ENCODE measurements at regions not wholly inside any gene's neighbourhood (a gene's known extent, or its start where the extent isn't known, plus 50 kb on each side); places are given as distances from the start of the nearest gene placed in this dataset.
A peak's percentile ranks its signal among the peaks of the same experiment; 100 is the strongest.
"Not testable (repeated sequence)": the region's sequence is repeated elsewhere in the genome, so short reads cannot be mapped to it uniquely, and the experiment has no call there.

GRCh38 chr7:124208173-124208572 is 175.3 kb upstream of the TMEM229A start:
- no peak for DNase-seq

GRCh38 chr7:124205526-124205925 is 172.7 kb upstream of the TMEM229A start:
- no peak for DNase-seq

- no peak for DNase-seq
These were observed 169.7 kb upstream of the TMEM229A start for GRCh38 chr7:124202546-124202945.

GRCh38 chr7:124201768-124202349 is 169.0 kb upstream of the TMEM229A start:
- DNase-seq: no peak

DNA sequence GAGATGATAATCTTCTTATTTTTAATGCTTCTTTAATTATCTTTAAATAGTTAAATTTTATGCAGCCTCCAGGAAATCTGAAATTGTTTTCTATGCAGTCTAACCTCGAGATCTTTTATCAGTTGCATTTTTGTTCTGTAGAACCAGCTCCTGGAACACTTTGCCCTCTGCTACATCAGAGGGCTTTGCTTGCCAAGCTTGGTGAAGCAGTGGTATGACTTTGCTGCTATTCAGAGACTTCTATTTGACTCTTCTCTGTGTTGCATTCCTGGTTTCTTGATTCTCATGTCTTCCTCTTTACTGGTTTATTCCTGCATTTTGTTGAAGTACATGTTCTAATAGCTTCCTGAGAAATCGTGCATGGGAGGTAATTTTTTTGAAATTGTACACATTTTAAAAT is 163.7 kb upstream of the TMEM229A start:
- no peak for DNase-seq

- no peak for DNase-seq
These were observed 160.0 kb upstream of the TMEM229A start for GRCh38 chr7:124192885-124193284.

DNA sequence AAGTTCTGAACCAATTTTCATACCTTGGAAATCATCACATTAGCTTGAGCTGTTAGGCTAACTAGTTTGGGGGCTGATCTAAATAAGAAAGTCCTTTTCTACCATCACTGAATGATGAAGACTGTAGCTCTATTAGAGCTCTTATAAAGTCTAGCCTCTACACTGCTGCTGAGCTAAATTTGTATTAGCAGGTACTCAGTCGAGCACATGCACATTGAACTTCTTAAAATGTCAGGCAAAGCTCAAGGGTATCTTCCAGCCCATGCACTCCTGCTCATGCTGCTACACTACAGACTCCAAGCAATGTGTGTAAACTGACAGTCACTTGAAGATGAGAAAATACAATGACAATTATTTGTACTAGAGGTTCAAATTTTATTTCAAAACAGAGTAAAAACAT is 158.8 kb upstream of the TMEM229A start:
- DNase-seq: no peak

DNA sequence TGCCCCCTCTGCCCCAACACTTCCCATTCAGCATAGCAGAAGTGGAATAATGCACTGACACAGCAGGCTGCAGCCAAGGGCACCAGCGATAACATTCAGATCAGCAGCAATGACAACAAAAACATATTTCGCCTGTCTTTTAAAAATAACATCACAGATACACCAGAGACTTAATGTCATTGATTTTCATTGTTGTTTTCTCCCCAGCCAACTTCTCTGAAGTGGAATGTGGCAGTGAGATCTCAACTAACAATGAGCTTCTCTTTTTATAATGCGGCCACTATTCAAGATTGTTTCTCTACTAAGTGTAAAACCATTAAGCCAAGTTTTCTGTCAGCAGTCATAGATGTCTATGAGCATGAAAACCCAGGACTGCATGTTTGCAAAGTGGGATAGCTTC is 158.2 kb upstream of the TMEM229A start:
- no peak for DNase-seq

- DNase-seq: no peak
These were observed 155.7 kb upstream of the TMEM229A start for GRCh38 chr7:124188576-124188975.

GRCh38 chr7:124187962-124188361 is 155.1 kb upstream of the TMEM229A start:
- DNase-seq: no peak

DNA sequence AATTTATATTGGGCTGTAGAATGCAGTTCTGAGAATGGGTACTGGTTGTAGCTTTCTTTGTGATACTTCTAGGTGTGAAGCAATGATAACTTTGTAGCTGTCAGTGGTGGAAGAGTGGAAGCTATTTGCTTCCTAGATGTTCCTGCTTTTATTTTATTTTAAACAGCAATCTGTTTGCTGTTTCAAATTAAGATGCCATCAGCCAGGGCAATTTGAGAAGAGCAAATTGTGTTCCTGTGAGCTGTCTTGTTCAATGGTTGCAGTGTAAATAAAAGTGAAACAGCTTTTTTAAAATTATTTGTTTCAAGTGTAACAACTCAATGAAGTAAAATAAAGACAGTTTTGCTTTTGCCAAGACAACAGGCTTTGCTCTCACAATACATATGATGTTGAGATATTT is 150.8 kb upstream of the TMEM229A start:
- no peak for DNase-seq

DNA sequence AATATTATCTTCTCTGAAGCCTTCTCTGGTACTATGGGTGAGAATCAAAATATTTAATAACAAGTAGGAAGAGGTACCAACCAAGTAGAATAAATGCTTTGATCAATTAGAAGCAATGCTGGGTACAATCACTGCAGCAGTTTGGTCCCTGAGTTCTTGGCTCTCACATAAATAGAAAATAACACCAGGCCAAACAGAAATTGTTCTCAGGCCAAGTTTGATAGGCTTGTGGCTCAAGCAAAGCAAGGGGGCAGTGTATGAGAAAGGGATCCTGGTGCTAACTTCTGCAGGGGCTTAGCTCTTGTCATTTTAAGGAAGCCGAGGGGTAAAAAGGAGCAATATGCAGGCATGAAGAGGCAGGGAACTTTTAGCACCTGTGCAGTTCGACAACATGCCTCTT is 146.8 kb upstream of the TMEM229A start:
- no peak for DNase-seq

DNA sequence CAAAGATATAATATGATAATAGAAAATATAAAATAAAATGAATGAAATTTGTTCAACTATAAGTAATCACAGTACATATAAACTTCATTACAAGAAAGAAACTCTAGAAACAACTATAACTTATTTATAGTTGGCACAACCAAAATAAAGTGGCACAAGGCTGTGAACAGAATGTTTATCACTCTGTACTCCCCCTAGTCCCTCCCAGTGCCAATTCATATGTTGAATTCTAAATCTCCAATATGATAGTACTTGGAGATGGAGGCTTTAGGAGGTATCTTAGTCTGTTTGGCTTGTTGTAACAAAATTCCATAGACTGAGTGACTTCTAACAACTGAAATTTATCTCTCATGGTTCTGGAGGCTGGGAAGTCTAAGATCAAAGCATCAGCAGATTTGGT is 145.0 kb upstream of the TMEM229A start:
- no peak for DNase-seq

GRCh38 chr7:124171812-124172211 is 138.9 kb upstream of the TMEM229A start:
- DNase-seq: not testable (repeated sequence)

DNA sequence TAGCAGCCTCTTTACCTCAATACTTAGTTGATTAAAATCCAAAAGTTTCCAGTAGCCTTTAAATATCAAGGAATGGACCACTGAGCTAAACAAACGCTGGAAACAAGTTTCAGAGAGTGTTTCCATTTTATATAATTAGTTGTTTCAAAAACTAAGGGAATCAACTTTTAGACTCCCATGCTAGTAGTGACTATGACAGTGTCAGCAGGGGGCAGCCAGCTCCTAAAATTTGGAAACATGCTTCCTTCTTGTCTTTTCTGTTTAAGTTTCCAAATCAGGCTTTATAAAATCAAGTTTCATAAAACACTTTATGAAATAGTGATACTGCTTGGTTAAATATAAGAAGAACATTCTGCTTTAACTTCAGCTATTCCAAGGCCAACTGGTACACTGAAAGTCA is 138.2 kb upstream of the TMEM229A start:
- no peak for DNase-seq

DNA sequence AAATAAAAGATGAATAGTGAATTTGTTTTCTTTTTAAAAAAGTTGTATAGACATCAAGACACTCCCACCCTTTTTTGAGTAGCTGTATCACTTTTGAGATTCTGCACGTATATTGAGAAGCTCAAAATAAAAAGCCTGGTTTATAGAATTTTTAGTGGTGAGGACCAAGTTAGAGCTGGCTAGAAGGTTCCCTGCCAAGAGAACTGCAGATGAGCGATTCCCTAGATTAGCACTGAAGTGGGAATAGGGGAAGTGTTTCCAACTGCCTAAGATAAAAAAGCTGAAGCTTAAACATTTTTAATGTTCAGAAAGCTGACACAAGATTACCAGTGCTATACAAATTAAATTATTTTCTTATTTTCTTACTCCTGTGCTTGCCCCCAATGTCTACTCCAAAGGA is 135.7 kb upstream of the TMEM229A start:
- DNase-seq: no peak

- DNase-seq: no peak
These were observed 129.8 kb upstream of the TMEM229A start for GRCh38 chr7:124162667-124163066.

GRCh38 chr7:124155432-124156022 is 122.7 kb upstream of the TMEM229A start:
- peak; percentile 29 for DNase-seq

GRCh38 chr7:124152859-124153692 is 120.2 kb upstream of the TMEM229A start:
- DNase-seq: peak; percentile 15

DNA sequence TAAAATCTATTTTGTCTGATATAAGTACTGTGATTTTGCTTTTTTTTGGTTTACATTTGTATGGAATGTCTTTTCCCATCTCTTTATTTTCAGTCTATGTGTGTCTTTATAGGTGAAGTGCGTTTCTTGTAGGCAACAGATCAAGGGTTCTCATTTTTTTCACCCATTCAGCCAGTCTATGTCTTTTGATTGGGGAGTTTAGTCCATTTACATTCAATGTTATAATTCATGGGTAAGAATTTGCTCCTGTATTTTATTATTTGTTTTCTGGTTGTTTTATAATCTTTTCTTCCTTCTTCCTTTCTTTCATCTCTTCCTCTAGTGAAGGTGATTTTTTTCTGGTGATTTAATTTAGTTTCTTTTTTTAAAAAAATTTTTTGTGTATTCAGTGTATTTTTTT is 104.8 kb upstream of the TMEM229A start:
- no peak for DNase-seq

- DNase-seq: no peak
These were observed 91.3 kb upstream of the TMEM229A start for GRCh38 chr7:124124201-124124600.

- no peak for DNase-seq
These were observed 88.0 kb upstream of the TMEM229A start for GRCh38 chr7:124120911-124121310.

GRCh38 chr7:124113045-124113444 is 80.2 kb upstream of the TMEM229A start:
- DNase-seq: no peak

DNA sequence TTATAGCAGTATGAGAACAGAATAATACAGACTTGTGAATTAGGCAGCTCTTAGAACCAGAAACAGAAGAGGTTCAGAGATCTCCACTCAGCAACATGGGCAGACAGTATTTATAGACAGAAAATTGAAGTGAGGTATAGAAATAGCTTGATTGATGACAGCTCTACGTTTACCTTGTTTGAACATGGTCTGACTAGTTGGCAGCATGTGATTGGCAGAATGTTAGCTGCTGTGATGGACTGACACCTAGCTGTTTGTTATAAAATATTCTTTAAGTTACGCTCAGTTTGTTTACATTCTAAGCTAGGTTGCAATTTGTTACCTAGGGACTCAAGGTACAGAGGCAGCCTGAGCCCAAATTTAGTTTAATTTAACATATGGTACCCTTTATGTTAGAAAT is 73.7 kb upstream of the TMEM229A start:
- DNase-seq: no peak

All from NCI-H510A treated with DMSO at 0.1 percent for 48 hours (cell line).